GM19372 (cell line): ENCODE measurements at regions not wholly inside any gene's neighbourhood (a gene's known extent, or its start where the extent isn't known, plus 50 kb on each side); places are given as distances from the start of the nearest gene placed in this dataset.

Source experiments
- ATAC-seq: cut with Tn5 transposase; IDR thresholded peaks from one replicate; pipeline ENCODE4 v1.9.1; 2021; ENCODE audit warnings: mild to moderate bottlenecking, low read depth, moderate library complexity; ENCODE audit not compliant: unreplicated experiment

DNA sequence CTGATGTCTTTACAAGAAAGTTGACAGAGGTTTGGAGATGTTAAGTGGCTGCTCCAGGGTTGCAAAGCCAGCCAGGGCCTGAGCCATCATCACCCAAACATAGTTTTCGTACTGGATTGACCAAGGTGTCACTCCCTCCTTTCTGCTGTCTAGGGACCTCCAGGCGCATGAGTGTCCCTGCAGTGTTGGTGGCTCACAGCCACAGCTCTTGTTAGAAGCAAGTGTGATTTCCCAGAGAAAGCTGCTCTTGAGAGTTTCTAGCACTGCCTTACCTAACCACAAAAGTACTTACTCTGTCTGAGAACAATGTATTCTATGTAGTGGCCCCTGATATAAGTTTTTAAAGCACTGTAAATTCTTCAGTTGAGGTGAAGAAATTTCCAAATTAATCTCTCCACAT lies 144.1 kb downstream of the SOX2 start:
- ATAC-seq = no peak

GRCh38 chr3:181859518-181859917 lies 147.8 kb downstream of the SOX2 start:
- no peak for ATAC-seq

- ATAC-seq = no peak
Measured at GRCh38 chr3:181860235-181860634, 148.5 kb downstream of the SOX2 start.

DNA sequence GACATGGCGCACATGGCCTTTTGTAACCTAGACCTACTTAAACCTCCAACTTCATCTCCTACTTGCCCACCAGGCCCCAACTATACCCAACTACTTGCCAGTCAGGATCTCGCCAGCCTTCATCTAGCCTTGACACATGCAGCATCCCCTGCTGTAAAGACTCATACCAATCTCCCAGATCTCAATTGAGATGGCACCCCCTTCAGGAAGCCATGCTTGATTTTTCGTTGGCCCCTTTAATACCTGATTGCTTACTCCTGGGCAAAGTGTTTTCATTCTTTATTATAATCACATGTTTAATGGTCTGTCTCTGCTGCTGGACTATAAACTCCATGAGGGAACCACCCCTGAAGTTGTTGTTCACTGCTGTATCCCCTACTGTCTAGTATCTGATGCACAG lies 150.8 kb downstream of the SOX2 start:
- ATAC-seq = no peak

DNA sequence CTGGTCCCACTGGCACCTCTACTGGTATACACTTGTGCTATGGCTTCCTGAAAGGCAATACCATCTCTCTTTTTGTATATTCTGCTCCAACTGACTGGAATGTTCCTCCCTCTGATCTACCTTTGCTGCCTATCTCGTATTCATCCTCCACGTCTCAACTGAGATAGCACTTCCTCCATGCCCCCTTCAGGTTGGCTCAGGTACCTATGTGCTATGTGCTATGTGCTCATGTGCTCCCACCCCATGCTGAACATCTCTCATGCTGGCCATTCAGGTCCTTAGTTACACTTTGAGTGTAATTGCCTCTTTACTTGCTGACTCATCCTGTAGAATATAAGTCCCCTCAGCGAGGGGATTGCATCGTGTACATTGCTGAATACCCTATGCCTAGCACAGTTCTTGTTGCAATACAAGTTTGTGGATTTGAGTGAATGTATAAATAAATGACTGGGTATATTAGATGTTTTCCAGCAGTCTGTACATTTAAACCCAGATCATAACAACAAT lies 156.9 kb downstream of the SOX2 start:
- ATAC-seq = no peak

DNA sequence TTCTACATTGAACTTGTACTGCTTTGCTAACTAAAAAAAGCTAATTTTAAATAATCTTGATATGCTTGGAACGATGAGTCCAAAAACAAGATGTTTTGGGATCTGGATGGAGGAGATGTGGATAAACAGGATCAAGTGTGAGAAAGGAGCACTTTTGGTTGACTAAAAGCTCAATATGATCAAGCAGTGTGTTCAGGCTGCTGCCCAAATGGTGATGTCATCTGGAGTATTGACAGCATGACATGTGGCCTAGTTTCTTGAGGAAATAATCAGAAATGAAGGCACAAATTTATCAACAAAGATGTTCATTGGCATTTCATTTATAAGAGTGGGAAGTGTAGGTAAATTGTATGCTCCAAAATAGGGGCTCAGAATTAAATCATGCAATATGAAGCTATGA lies 161.2 kb downstream of the SOX2 start:
- no peak for ATAC-seq

DNA sequence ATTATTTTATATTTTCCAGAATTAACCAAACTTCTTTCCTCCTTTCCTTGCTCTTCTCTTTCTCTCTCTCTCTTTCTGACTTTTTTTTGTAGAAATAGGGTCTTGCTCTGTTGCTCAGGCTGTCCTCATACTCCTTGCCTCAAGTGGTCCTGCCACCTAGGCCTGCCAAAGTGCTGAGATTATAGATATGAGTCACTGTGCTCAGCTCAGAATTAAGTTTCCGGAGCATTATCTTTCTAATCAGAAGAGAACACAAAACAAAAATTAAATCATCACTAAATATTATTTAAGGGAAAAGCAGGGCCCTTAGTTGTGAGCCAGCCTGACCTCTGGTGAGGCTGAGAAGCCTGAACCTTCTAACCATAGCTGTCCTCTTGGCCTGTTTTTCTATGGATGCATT lies 168.2 kb downstream of the SOX2 start:
- ATAC-seq = no peak

DNA sequence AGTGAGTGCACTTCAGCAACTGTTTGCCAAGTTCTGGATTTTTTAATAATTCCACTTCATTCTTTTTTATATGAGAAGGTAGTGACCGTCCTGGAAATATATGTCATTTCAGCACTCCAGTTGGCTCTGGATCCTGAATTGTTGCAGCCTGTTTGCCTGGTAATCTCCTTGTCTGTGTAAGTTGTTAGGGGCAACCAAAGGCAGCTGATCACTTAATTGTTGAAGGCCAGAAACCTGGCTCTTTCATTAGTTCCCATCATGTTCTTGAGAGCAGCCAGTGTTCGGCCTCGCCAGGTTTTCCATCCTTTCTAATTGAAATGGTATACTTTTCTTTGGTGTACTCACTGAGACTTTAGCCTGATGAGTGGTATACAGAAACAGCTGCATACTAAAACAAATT lies 168.6 kb downstream of the SOX2 start:
- no peak for ATAC-seq

- no peak for ATAC-seq
Measured at GRCh38 chr3:181881749-181882148, 170.0 kb downstream of the SOX2 start.

GRCh38 chr3:181885868-181886630 lies 174.3 kb downstream of the SOX2 start:
- ATAC-seq = no peak

DNA sequence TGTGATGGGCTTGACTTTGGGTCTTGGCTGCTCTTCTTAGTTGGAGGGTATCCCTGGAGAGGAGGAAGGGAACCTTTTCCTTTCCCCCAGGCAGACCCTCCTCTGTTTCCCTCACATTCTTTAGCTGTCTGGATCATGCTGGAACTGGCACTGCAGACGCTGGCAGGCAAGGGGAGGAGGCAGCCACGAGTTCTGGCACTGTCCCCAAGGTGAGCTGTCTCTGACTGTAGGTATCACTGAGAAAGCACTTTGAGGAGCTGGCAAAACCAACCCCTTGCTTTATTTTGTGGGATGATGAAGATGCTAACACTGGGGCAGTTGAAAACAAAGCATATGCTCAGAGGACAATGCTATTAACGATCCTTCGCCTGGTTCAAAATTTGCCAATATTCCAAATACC lies 175.0 kb downstream of the SOX2 start:
- no peak for ATAC-seq

DNA sequence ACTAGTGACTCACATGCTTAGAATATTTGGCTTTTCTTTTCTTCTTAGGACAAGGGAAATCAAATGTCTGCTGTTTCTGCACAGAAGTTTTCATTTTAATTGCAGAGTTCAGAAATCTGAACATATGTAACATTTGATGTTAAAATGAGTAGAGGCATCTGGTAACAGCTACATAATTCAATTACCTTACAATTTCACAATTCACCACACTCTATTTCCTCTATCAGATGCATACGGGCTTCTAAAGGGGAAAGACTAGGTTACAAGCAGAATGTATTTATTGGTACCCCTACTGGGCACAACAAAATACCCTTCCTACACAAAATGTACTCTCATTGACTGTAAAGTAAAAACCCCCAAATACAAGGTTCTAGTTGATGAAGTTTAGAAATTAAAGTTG lies 176.0 kb downstream of the SOX2 start:
- ATAC-seq = no peak

DNA sequence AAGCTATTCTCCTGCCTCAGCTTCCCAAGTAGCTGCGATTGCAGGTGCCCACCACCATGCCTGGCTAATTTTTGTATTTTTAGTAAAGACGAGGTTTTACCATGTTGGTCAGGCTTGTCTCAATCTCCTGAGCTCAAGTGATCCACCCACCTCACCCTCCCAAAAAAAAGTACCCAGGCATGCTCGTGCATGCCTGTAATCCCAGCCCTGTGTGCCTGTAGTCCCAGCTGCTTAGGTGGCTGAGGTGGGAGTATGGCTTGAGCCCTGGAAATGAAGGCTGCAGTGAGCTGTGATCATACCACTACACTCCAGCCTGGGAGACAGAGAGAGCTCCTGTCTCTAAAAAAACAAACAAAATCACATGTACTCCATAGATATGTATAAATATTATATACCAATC lies 176.5 kb downstream of the SOX2 start:
- no peak for ATAC-seq

DNA sequence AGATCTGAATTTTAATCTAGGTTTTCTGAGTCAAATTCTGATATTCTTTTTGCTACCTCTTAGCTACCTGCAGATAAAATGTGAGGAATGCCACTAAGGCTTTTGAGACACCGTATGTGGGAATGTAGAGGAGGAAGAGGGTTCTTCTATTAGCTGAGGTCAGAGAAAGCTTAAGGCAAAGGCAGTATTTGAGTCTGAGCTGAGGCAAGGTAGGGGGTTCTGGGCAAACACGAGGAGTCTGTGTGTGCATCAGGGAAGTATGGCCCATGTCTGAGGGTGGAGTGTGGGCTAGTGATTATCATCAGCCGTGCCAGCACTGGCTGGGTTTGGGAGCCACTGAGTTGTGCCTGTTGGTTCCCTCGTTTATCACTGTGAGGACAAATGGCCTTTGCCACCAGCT lies 181.1 kb downstream of the SOX2 start:
- ATAC-seq = no peak

- ATAC-seq = no peak
Measured at GRCh38 chr3:181896605-181897004, 184.9 kb downstream of the SOX2 start.

GRCh38 chr3:181899702-181900101 lies 188.0 kb downstream of the SOX2 start:
- ATAC-seq = no peak

GRCh38 chr3:181901626-181902025 lies 189.9 kb downstream of the SOX2 start:
- ATAC-seq = no peak

GRCh38 chr3:181906338-181906737 lies 194.6 kb downstream of the SOX2 start:
- ATAC-seq = no peak

- ATAC-seq = no peak
Measured at GRCh38 chr3:181909241-181909640, 197.5 kb downstream of the SOX2 start.

- no peak for ATAC-seq
Measured at GRCh38 chr3:181912384-181912783, 200.7 kb downstream of the SOX2 start.

- ATAC-seq = no peak
Measured at GRCh38 chr3:181913254-181913653, 201.5 kb downstream of the SOX2 start.

DNA sequence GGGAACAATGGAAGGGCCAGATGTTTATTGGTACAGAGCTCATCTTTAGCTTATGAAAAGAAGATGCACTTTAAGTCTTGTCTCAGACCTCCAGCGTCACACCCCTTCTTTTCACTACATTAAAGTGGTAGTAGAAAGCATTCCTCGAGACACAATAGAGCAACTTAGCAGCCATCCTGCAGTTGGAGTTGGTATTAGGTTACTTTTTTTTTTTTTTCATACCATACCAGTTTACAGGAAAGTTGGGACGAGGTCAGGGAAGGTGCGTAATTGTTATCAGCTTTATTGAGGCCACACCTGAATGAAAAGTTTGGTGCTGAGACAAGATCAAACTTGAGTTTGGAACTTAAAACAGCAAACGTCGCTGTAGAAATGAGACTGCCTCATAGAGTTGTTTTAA lies 203.8 kb downstream of the SOX2 start:
- ATAC-seq = no peak

DNA sequence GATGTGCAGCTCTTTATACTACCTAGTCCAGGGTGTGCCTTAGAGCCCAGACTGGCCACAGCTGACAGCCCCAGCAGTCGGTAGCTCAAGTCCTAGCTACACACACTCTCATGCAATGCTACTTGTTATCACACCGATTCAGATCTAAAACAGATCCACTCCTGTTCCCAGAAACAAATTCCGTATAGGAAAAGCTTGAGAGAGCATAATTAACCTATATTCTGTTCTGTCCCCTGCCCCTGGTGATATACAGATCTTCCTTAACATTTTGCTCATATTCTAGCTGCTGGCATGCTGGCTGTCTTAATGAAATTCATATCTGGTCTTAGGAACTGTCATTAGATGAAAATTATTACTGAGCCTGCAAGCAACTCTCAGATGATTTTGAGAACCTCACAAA lies 204.3 kb downstream of the SOX2 start:
- no peak for ATAC-seq
